Jurkat, Clone E6-1 (cell line): ENCODE measurements at regions not wholly inside any gene's neighbourhood (a gene's known extent, or its start where the extent isn't known, plus 50 kb on each side); places are given as distances from the start of the nearest gene placed in this dataset.
"Not testable (repeated sequence)": the region's sequence is repeated elsewhere in the genome, so short reads cannot be mapped to it uniquely, and the experiment has no call there.

Source experiments
- DNase-seq: peaks from one replicate; pipeline ENCODE4 v3.0.0-alpha.2; 2011; ENCODE audit warnings: low read depth, low spot score
- H3K4me3 ChIP-seq: 2 replicates; pipeline ENCODE4 v1.5.1; 2011; ENCODE audit warnings: mild to moderate bottlenecking, low read length, control low read depth, moderate library complexity

- DNase-seq, result no peak
- H3K4me3 ChIP-seq, result no peak overlapping the region
These were observed 387.8 kb downstream of the SMOC2 start for GRCh38 chr6:168828800-168829199.

- DNase-seq, result no peak
- H3K4me3 ChIP-seq, result no peak overlapping the region
These were observed 387.1 kb downstream of the SMOC2 start for GRCh38 chr6:168828035-168828434.

GRCh38 chr6:168827586-168827871 is 386.5 kb downstream of the SMOC2 start:
- DNase-seq, result no peak
- no peak overlapping the region for H3K4me3 ChIP-seq

DNA sequence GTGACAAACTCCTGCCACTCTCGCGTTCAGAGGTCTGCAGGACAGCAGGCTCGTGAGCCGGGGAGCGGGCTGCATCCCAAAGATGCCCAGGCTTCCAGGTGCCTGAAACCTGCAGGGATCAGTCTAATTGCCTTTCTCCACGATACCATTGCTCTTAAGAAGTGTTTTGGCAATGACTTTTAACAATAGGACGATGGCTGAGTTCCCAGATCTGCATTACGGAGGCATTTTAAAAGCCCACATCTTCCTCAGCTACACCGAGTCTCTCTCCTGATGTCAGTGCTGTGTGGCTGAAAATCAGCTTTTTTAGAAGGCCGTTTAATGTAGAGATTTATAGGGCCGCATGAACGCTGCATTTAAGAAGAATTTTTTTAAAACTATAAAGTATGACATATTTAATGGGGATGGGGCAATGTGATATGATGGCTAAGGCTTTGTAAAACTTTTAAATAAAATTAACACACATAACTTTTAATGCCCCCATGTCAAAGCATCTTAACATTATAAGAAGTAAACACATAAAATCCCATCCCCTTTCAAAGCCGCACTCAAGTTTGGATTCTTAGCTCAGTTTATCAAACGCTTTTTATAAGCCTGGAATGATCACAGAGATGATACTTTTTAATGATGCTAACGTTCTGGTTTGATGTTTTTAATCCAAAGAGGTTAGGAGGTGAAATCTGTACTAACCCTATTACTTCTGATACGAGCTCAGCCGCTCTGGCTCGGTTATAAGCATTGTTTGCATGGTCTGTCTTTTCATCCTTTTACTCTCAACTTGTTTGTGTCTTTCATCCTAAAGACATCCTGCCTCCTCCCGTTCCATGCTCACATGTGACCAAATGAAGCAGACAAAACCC is 386.0 kb downstream of the SMOC2 start:
- no peak overlapping the region for H3K4me3 ChIP-seq
- DNase-seq, result no peak

DNA sequence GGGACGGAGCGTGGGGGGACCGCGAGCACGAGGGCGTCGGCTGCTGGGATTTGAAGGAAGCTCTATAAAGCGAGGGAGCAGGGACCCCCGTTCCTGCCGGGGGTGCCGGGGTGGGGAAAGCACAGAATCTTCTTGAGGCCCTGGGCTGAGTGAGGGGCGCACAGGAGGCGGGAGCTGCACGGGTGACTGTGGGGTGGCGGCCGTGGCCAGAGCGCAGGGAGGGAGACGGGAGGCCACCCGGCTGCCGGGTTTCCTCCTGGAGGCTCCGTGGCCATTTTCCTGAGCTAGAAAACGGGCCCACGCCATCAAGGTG is 385.1 kb downstream of the SMOC2 start:
- H3K4me3 ChIP-seq, result no peak overlapping the region
- DNase-seq, result no peak

- no peak overlapping the region for H3K4me3 ChIP-seq
- DNase-seq, result no peak
These were observed 384.5 kb downstream of the SMOC2 start for GRCh38 chr6:168825226-168826077.

GRCh38 chr6:168823397-168824212 is 382.6 kb downstream of the SMOC2 start:
- no peak overlapping the region for H3K4me3 ChIP-seq
- DNase-seq, result no peak

- H3K4me3 ChIP-seq, result no peak overlapping the region
- DNase-seq, result no peak
These were observed 381.4 kb downstream of the SMOC2 start for GRCh38 chr6:168822376-168822775.

DNA sequence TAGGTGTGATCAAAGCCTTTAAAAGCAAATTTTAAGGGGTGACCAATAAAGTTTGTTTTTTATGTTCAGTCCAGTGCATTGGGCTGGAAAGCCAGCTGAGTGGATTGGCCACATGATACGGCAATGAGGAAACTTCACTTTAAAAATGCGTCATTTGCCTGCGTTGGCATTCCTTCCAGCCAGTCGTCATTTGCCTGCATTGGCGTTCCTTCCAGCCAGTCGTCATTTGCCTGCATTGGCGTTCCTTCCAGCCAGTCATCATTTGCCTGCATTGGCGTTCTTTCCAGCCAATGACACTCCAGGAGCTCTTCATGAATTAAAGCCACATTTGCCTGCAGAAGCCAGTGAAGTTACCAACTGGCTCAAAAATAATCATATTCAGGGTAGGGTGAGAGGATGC is 378.6 kb downstream of the SMOC2 start:
- no peak for DNase-seq
- no peak overlapping the region for H3K4me3 ChIP-seq

GRCh38 chr6:168817558-168818159 is 376.7 kb downstream of the SMOC2 start:
- H3K4me3 ChIP-seq, result no peak overlapping the region

GRCh38 chr6:168815229-168815628 is 374.2 kb downstream of the SMOC2 start:
- no peak for DNase-seq
- no peak overlapping the region for H3K4me3 ChIP-seq

More at GRCh38 chr6:168817558-168818159, 376.7 kb downstream of the SMOC2 start:
- no peak for DNase-seq

- no peak overlapping the region for H3K4me3 ChIP-seq
- DNase-seq, result no peak
These were observed 367.2 kb downstream of the SMOC2 start for GRCh38 chr6:168808232-168808631.

- H3K4me3 ChIP-seq, result no peak overlapping the region
- DNase-seq, result no peak
These were observed 363.3 kb downstream of the SMOC2 start for GRCh38 chr6:168804331-168804730.

GRCh38 chr6:168803874-168804273 is 362.9 kb downstream of the SMOC2 start:
- H3K4me3 ChIP-seq, result no peak overlapping the region
- no peak for DNase-seq

GRCh38 chr6:168799067-168799466 is 358.1 kb downstream of the SMOC2 start:
- DNase-seq, result no peak

GRCh38 chr6:168796106-168796505 is 355.1 kb downstream of the SMOC2 start:
- DNase-seq, result no peak
- H3K4me3 ChIP-seq, result no peak overlapping the region

More at GRCh38 chr6:168799067-168799466, 358.1 kb downstream of the SMOC2 start:
- H3K4me3 ChIP-seq, result no peak overlapping the region

DNA sequence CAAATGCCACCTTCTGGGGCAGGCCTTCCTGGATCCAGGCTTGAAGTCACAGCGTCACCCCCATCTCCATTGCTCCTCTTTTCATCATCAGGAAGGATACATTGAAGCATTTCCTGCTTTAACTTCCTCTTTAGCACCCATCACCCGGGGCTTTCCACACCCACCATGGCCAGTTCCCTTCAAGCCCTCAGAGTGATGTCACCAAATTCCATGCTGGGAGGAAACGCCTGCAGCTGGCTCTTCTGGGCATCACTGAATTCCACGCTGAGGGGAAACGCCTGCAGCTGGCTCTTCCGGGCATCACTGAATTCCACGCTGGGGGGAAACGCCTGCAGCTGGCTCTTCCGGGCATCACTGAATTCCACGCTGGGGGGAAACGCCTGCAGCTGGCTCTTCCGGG is 354.6 kb downstream of the SMOC2 start:
- not testable (repeated sequence) for H3K4me3 ChIP-seq, DNase-seq

- no peak for DNase-seq
- no peak overlapping the region for H3K4me3 ChIP-seq
These were observed 353.5 kb downstream of the SMOC2 start for GRCh38 chr6:168794491-168794890.

GRCh38 chr6:168793649-168794048 is 352.7 kb downstream of the SMOC2 start:
- no peak for DNase-seq
- H3K4me3 ChIP-seq, result no peak overlapping the region
